MM.1S (cell line): ENCODE measurements at regions not wholly inside any gene's neighbourhood (a gene's known extent, or its start where the extent isn't known, plus 50 kb on each side); places are given as distances from the start of the nearest gene placed in this dataset.

Source experiments
- DNase-seq: peaks from one replicate; pipeline ENCODE4 v3.0.0-alpha.2; 2015
- H2AFZ ChIP-seq: fragments of 300-600 bp; sonication (generic); 2 replicates; pipeline ENCODE4 v1.6.0; 2016; ENCODE audit warnings: antibody characterized with exemption, low read length
- H3F3A ChIP-seq: fragments of 300-600 bp; sonication (generic); 2 replicates; pipeline ENCODE4 v1.6.1; 2016; ENCODE audit warnings: mild to moderate bottlenecking, antibody characterized with exemption, low read length, moderate library complexity, mixed read lengths; ENCODE audit not compliant: insufficient read depth
- H3K27ac ChIP-seq: fragments of 300-600 bp; sonication (generic); 2 replicates; pipeline ENCODE4 v1.5.1; 2016; ENCODE audit warnings: mild to moderate bottlenecking, low read length
- H3K27me3 ChIP-seq: fragments of 300-600 bp; sonication (generic); replicated peaks from 2 replicates; pipeline ENCODE4 v1.6.0; 2016; ENCODE audit warnings: low read length; ENCODE audit not compliant: insufficient read depth
- H3K36me3 ChIP-seq: fragments of 300-600 bp; sonication (generic); replicated peaks from 2 replicates; pipeline ENCODE4 v1.6.1; 2016; ENCODE audit warnings: mild to moderate bottlenecking, low read length, mixed read lengths; ENCODE audit not compliant: insufficient read depth
- H3K4me1 ChIP-seq: fragments of 300-600 bp; sonication (generic); 2 replicates; pipeline ENCODE4 v1.6.1; 2016; ENCODE audit warnings: low read length, mixed read lengths
- H3K4me2 ChIP-seq: fragments of 300-600 bp; sonication (generic); 2 replicates; pipeline ENCODE4 v1.6.0; 2016; ENCODE audit warnings: low read depth, low read length
- H3K4me3 ChIP-seq: fragments of 300-600 bp; sonication (generic); 2 replicates; pipeline ENCODE4 v1.5.1; 2016; ENCODE audit warnings: low read length, mixed read lengths
- H3K79me2 ChIP-seq: fragments of 300-600 bp; sonication (generic); 2 replicates; pipeline ENCODE4 v1.6.1; 2016; ENCODE audit warnings: mixed run types, low read length, mixed read lengths
- H3K9ac ChIP-seq: fragments of 300-600 bp; sonication (generic); 2 replicates; pipeline ENCODE4 v1.6.1; 2016; ENCODE audit warnings: low read length, mixed read lengths
- H3K9me2 ChIP-seq: fragments of 300-600 bp; sonication (generic); replicated peaks from 2 replicates; pipeline ENCODE4 v1.6.1; 2016; ENCODE audit warnings: mild to moderate bottlenecking, low read length, mixed read lengths; ENCODE audit not compliant: insufficient read depth
- H3K9me3 ChIP-seq: fragments of 300-600 bp; sonication (generic); replicated peaks from 2 replicates; pipeline ENCODE4 v1.6.1; 2016; ENCODE audit warnings: mild to moderate bottlenecking, low read length, mixed read lengths; ENCODE audit not compliant: insufficient read depth
- H4K20me1 ChIP-seq: fragments of 300-600 bp; sonication (generic); 2 replicates; pipeline ENCODE4 v1.6.1; 2016; ENCODE audit warnings: mild to moderate bottlenecking, low read length, moderate library complexity, mixed read lengths; ENCODE audit not compliant: insufficient read depth
- EZH2 ChIP-seq: fragments of 300-600 bp; sonication (generic); optimal IDR thresholded peaks from 2 replicates; pipeline ENCODE3; 2017; ENCODE audit warnings: low read depth, mild to moderate bottlenecking, antibody characterized with exemption, low read length, mixed read lengths
- EZH2phosphoT487 ChIP-seq: fragments of 300-600 bp; sonication (generic); IDR thresholded peaks from 2 replicates; pipeline ENCODE4 v1.6.1; 2018; ENCODE audit warnings: antibody characterized with exemption, low read length
- TF ChIP-seq, protein P1 (sequence below): fragments of 300-600 bp; sonication (generic); IDR thresholded peaks from 2 replicates; pipeline ENCODE4 v1.5.1; 2016; ENCODE audit warnings: antibody characterized with exemption, low read length, mixed read lengths

DNA sequence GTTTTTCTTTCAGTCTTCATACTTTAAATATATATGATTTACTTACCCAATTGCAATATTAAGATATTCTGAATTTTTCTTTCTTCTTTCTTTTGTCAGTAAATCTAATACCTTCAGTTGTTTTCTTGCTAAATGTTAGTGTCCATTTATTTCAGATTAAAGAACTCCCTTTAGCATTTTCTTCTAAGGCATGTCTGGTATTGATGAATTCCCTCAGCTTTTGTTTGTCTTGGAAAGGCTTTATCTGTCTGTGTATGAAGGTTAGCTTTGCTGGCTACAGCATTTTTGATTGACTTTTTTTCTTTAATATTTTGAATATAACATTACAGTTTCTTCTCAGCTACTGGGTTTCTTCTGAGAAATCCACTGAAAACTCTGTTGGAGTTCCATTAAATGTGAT lies 64.0 kb upstream of the PLSCR4 start:
- no peaks in the 10 kb centered on the region for H3K9me2 ChIP-seq
- no peak for DNase-seq
- no peak overlapping the region for H2AFZ ChIP-seq
- no peak for TF ChIP-seq EZH2phosphoT487
- no peak for TF ChIP-seq EZH2
- TF ChIP-seq, protein P1, sequence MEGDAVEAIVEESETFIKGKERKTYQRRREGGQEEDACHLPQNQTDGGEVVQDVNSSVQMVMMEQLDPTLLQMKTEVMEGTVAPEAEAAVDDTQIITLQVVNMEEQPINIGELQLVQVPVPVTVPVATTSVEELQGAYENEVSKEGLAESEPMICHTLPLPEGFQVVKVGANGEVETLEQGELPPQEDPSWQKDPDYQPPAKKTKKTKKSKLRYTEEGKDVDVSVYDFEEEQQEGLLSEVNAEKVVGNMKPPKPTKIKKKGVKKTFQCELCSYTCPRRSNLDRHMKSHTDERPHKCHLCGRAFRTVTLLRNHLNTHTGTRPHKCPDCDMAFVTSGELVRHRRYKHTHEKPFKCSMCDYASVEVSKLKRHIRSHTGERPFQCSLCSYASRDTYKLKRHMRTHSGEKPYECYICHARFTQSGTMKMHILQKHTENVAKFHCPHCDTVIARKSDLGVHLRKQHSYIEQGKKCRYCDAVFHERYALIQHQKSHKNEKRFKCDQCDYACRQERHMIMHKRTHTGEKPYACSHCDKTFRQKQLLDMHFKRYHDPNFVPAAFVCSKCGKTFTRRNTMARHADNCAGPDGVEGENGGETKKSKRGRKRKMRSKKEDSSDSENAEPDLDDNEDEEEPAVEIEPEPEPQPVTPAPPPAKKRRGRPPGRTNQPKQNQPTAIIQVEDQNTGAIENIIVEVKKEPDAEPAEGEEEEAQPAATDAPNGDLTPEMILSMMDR = no peak
- H4K20me1 ChIP-seq = no peaks in the 10 kb centered on the region
- H3K27ac ChIP-seq = no peak overlapping the region
- H3K9ac ChIP-seq = no peak overlapping the region
- no peak overlapping the region for H3K4me2 ChIP-seq
- H3K27me3 ChIP-seq = no peaks in the 10 kb centered on the region
- no peak overlapping the region for H3K4me3 ChIP-seq
- no peaks in the 10 kb centered on the region for H3K36me3 ChIP-seq
- no peaks in the 10 kb centered on the region for H3K4me1 ChIP-seq
- H3F3A ChIP-seq = no peaks in the 10 kb centered on the region
- no peaks in the 10 kb centered on the region for H3K79me2 ChIP-seq
- no peaks in the 10 kb centered on the region for H3K9me3 ChIP-seq

DNA sequence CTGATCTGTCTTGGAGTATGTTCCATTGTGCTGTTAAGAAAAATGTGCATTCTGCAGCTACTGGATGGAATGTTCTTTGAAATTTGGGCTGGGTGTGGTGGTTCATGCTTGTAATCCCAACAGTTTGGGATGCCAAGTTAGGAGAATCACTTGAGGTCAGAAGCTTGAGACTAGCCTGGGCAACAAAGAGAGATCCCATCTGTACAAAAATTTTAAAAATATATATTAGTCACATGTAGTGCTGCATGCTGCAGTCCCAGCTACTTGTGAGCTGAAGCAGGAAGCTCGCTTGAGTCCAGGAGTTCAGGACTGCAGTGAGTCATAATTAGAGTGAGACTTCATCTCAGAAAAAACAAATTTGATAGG lies 62.8 kb upstream of the PLSCR4 start:
- Histone ChIP-seq H2AFZ (no peak overlapping the region), H3K9me2 (no peaks in the 10 kb centered on the region), H3K36me3 (no peaks in the 10 kb centered on the region), H4K20me1 (no peaks in the 10 kb centered on the region), H3K4me1 (no peaks in the 10 kb centered on the region), H3K27ac (no peak overlapping the region), H3K27me3 (no peaks in the 10 kb centered on the region), H3K9ac (no peak overlapping the region), H3K79me2 (no peaks in the 10 kb centered on the region), H3K9me3 (no peaks in the 10 kb centered on the region), H3K4me3 (no peak overlapping the region), H3K4me2 (no peak overlapping the region), H3F3A (no peaks in the 10 kb centered on the region)
- DNase-seq = no peak
- TF ChIP-seq EZH2 = no peak
- TF ChIP-seq, protein P1 = no peak
- no peak for TF ChIP-seq EZH2phosphoT487

DNA sequence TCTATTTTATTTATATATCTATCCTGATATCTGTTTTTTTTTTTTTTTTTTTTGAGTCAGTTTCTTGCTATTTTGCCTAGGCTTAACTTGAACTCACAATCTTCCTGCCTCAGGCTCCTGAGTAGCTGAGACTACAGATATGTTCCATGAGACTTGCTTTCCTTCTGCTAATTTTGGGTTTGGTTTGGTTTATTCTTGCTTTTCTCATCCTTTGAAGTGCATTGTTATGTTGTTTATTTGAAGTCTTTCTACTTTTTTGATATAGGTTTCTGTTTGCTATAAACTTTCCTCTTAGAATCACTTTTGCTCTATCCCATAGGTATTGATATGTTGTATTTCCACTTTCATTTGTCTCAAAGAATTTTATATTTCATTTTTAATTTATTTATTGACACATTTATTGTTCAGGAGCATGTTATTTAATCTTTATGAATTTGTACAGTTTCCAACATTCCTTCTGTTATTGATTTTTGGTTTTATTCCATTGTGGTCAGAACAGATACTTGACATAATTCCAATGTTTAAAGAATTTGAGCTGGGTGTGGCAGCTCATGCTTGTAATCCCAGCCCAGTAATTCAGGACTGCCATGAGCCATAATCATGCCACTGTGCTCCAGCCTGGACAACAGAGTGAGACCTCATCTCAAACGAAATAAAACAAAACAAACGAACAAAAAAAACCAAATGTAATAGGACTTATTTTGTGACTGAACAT lies 62.3 kb upstream of the PLSCR4 start:
- no peaks in the 10 kb centered on the region for H3K9me3 ChIP-seq
- no peaks in the 10 kb centered on the region for H3K79me2 ChIP-seq
- H3K4me1 ChIP-seq = no peaks in the 10 kb centered on the region
- H3K9ac ChIP-seq = no peak overlapping the region
- no peaks in the 10 kb centered on the region for H4K20me1 ChIP-seq
- H3K36me3 ChIP-seq = no peaks in the 10 kb centered on the region
- H3K27ac ChIP-seq = no peak overlapping the region
- no peak overlapping the region for H3K4me2 ChIP-seq
- H3K4me3 ChIP-seq = no peak overlapping the region
- no peak for DNase-seq
- no peaks in the 10 kb centered on the region for H3K9me2 ChIP-seq
- H3K27me3 ChIP-seq = no peaks in the 10 kb centered on the region
- no peak for TF ChIP-seq EZH2phosphoT487
- TF ChIP-seq EZH2 = no peak
- TF ChIP-seq, protein P1 = no peak
- H3F3A ChIP-seq = no peaks in the 10 kb centered on the region
- H2AFZ ChIP-seq = no peak overlapping the region
